ENCODE measurements at regions not wholly inside any gene's neighbourhood (a gene's known extent, or its start where the extent isn't known, plus 50 kb on each side); places are given as distances from the start of the nearest gene placed in this dataset.
A peak's percentile ranks its signal among the peaks of the same experiment; 100 is the strongest.

DNA sequence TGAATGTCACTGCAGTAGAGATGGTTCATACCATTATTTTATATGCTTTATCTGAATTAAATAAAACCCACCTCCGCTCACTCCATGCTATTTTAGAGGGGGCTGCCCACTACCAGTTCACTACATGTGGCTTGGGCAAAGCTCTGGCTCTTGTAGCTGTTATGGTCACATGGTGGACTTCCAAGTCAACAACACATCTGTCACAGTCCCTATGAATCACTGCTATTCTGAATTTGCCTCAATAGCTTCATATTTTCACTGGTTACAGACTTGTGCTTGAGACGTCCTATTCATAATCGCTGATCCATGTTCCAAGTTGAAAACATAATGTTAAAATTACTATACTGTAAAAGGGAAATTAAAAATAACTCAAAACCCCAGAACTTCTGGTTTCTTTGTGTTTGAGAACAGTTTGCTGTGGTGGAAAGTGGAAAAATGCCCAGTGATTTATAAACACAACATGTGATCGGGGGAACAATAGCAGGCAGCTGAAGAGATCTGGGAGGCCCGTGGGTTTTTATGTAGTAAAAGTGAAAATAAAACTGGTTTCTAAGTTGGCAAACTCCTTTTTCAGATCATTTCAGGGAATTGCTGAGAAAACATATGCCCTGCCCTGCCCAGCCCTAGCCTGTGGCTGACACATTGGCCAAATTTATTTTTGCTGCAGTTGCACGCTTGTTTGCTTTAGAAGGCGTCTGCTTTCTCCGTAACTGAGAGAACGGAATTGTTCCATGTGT lies 128.8 kb upstream of the PRR23C start:
- H2AFZ ChIP-seq (ENCODE audit: insufficient read depth, low read depth, low read length, poor library complexity, severe bottlenecking): peak overlapping the region; percentile 27
- no peaks in the 10 kb centered on the region for H3K36me3 ChIP-seq (replicated peaks in 1 of 2; ENCODE audit: control extremely low read depth in 1 of 2, control insufficient read depth in 1 of 2, extremely low read depth in 1 of 2, insufficient read depth in 2 of 2, low read length in 1 of 2)
- no peak for TF ChIP-seq EZH2 (IDR thresholded peaks at IDR 0.05; ENCODE audit: borderline replicate concordance, insufficient read depth, low read depth, low read length, poor library complexity, severe bottlenecking)
- no peak for TF ChIP-seq CTCF (IDR thresholded peaks at IDR 0.05)
- no peaks in the 10 kb centered on the region for H4K20me1 ChIP-seq (ENCODE audit: control insufficient read depth, insufficient read depth, low read length, poor library complexity, severe bottlenecking)
- H3K4me3 ChIP-seq (ENCODE audit: control extremely low read depth in 1 of 5, extremely low read depth in 1 of 5, insufficient read depth in 1 of 5, low read depth in 2 of 5, low read length in 4 of 5): no peak overlapping the region
- DNase-seq (no peak), ATAC-seq (ENCODE audit: low read depth) (no peak)
- intact Hi-C loops (cut with micrococcal nuclease): no loop called here
- WGBS (ENCODE audit: insufficient coverage): 26% methylated on average over 6 of the region's 9 CpGs
- no peaks in the 10 kb centered on the region for H3K79me2 ChIP-seq (ENCODE audit: control insufficient read depth, insufficient read depth, low read length)
- POLR2A ChIA-PET: no interaction called here
- no peak overlapping the region for H3K27ac Mint-ChIP-seq
- peaks cover 0 to 12% (median 0%) of the 10 kb centered on the region in 3 donors for H3K9me3 ChIP-seq (ENCODE audit: control extremely low read depth in 1 of 3, control insufficient read depth in 2 of 3, insufficient read depth in 1 of 3, low read length in 2 of 3)
- H3K9ac ChIP-seq (ENCODE audit: low read length): no peak overlapping the region
- H3K4me2 ChIP-seq (replicated peaks; ENCODE audit: low read depth, low read length, poor library complexity, severe bottlenecking): peak overlapping the region; percentile 7
- no peaks in the 10 kb centered on the region for H3K4me1 ChIP-seq (ENCODE audit: control insufficient read depth in 2 of 2, insufficient read depth in 2 of 2, low read length in 2 of 2)
- H3K4me1 Mint-ChIP-seq: peaks cover 2% of the 10 kb centered on the region
- H3K4me3 Mint-ChIP-seq: no peak overlapping the region
- H3K27ac ChIP-seq (ENCODE audit: low read length in 2 of 2): no peak overlapping the region
- H3K9me3 Mint-ChIP-seq (ENCODE audit: insufficient read depth): no peaks in the 10 kb centered on the region
- CTCF ChIA-PET: no interaction called here
- H3K27me3 ChIP-seq (replicated peaks in 1 of 4; ENCODE audit: control extremely low read depth in 1 of 4, control insufficient read depth in 3 of 4, insufficient read depth in 4 of 4, low read length in 3 of 4): no peaks in the 10 kb centered on the region
- H3K27me3 Mint-ChIP-seq: peaks cover 4% of the 10 kb centered on the region

DNA sequence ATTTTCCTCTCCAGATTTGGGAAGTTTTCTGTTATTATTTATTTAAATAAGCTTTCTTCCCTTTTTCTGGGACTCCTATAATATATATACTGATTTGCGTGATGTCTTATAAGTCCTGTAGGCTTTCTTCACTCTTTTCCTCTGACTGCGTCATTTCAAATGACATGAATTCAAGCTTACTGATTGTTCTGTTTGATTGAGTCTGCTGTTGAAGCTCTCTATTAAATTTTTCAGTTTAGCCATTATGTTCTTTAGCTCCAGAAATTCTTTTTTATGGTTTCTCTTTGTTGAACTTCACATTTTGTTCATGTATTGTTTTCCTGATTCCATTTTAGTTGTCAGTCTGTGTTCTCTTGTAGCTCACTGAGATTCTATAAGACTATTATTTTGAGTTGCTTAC lies 135.8 kb upstream of the PRR23C start:
- DNase-seq (no peak), ATAC-seq (ENCODE audit: low read depth) (no peak)
- no CpG with 5 or more reads among the region's 2 CpGs for WGBS (ENCODE audit: insufficient coverage)
- H3K4me2 ChIP-seq (replicated peaks; ENCODE audit: low read depth, low read length, poor library complexity, severe bottlenecking): no peak overlapping the region
- H3K9ac ChIP-seq (ENCODE audit: low read length): no peak overlapping the region
- H3K27ac ChIP-seq (ENCODE audit: low read length in 2 of 2): no peak overlapping the region
- no peaks in the 10 kb centered on the region for H3K27me3 ChIP-seq (replicated peaks in 1 of 4; ENCODE audit: control extremely low read depth in 1 of 4, control insufficient read depth in 3 of 4, insufficient read depth in 4 of 4, low read length in 3 of 4)
- peaks cover 6% of the 10 kb centered on the region for H3K9me3 Mint-ChIP-seq (ENCODE audit: insufficient read depth)
- no peaks in the 10 kb centered on the region for H3K4me1 Mint-ChIP-seq
- no peak overlapping the region for H3K27ac Mint-ChIP-seq
- peaks cover 4% of the 10 kb centered on the region for H3K27me3 Mint-ChIP-seq
- no peak for TF ChIP-seq CTCF (IDR thresholded peaks at IDR 0.05)
- no peak for TF ChIP-seq EZH2 (IDR thresholded peaks at IDR 0.05; ENCODE audit: borderline replicate concordance, insufficient read depth, low read depth, low read length, poor library complexity, severe bottlenecking)
- H4K20me1 ChIP-seq (ENCODE audit: control insufficient read depth, insufficient read depth, low read length, poor library complexity, severe bottlenecking): no peaks in the 10 kb centered on the region
- ChIA-PET POLR2A (no interaction called here), CTCF (no interaction called here)
- no peak overlapping the region for H3K4me3 Mint-ChIP-seq
- H2AFZ ChIP-seq (ENCODE audit: insufficient read depth, low read depth, low read length, poor library complexity, severe bottlenecking): no peak overlapping the region
- no peak overlapping the region for H3K4me3 ChIP-seq (ENCODE audit: control extremely low read depth in 1 of 5, extremely low read depth in 1 of 5, insufficient read depth in 1 of 5, low read depth in 2 of 5, low read length in 4 of 5)
- intact Hi-C loops (cut with micrococcal nuclease): no loop called here
- no peaks in the 10 kb centered on the region for H3K79me2 ChIP-seq (ENCODE audit: control insufficient read depth, insufficient read depth, low read length)
- H3K4me1 ChIP-seq (ENCODE audit: control insufficient read depth in 2 of 2, insufficient read depth in 2 of 2, low read length in 2 of 2): no peaks in the 10 kb centered on the region
- peaks cover 0 to 10% (median 6%) of the 10 kb centered on the region in 3 donors for H3K9me3 ChIP-seq (ENCODE audit: control extremely low read depth in 1 of 3, control insufficient read depth in 2 of 3, insufficient read depth in 1 of 3, low read length in 2 of 3)
- H3K36me3 ChIP-seq (replicated peaks in 1 of 2; ENCODE audit: control extremely low read depth in 1 of 2, control insufficient read depth in 1 of 2, extremely low read depth in 1 of 2, insufficient read depth in 2 of 2, low read length in 1 of 2): no peaks in the 10 kb centered on the region

Data from B cell (primary cell).